DND-41 (cell line): ENCODE measurements at regions not wholly inside any gene's neighbourhood (a gene's known extent, or its start where the extent isn't known, plus 50 kb on each side); places are given as distances from the start of the nearest gene placed in this dataset.

ENCODE experiments used
- ATAC-seq: fragments of 200-7000 bp; cut with Tn5 transposase; 3 replicates; pipeline ENCODE4 v1.9.1; 2021; ENCODE audit warnings: low read depth; ENCODE audit not compliant: insufficient read depth
- DNase-seq: peaks from one replicate; pipeline ENCODE4 v3.0.0-alpha.2; 2020
- H2AFZ ChIP-seq: 2 replicates; pipeline ENCODE4 v1.6.0; 2012; ENCODE audit warnings: low read depth, low read length
- H3K27ac ChIP-seq: 2 replicates; pipeline ENCODE4 v1.5.1; 2012; ENCODE audit warnings: low read length, inconsistent platforms
- H3K27me3 ChIP-seq: fragments of 200-600 bp; sonication (generic); 2 replicates; pipeline ENCODE4 v1.6.0; 2012; ENCODE audit warnings: low read length, mild to moderate bottlenecking, inconsistent platforms; ENCODE audit not compliant: insufficient read depth, poor library complexity
- H3K36me3 ChIP-seq: 2 replicates; pipeline ENCODE4 v1.5.1; 2012; ENCODE audit warnings: low read length, inconsistent platforms; ENCODE audit not compliant: insufficient read depth
- H3K4me1 ChIP-seq: 2 replicates; pipeline ENCODE4 v1.5.1; 2012; ENCODE audit warnings: mild to moderate bottlenecking, low read length; ENCODE audit not compliant: insufficient read depth
- H3K4me2 ChIP-seq: 2 replicates; pipeline ENCODE4 v1.6.0; 2012; ENCODE audit warnings: mild to moderate bottlenecking, moderate library complexity, low read length, inconsistent platforms; ENCODE audit not compliant: insufficient read depth
- H3K4me3 ChIP-seq, 2 experiments: fragments of 200-600 bp in 1 of 2; shearing (Covaris generic) in 1 of 2; 2 replicates each; pipeline ENCODE4 v1.5.1; 2012 to 2016; ENCODE audit warnings: inconsistent platforms in 2 of 2, low read length in 2 of 2, mild to moderate bottlenecking in 2 of 2, low read depth in 1 of 2, moderate library complexity in 1 of 2
- H3K79me2 ChIP-seq: 2 replicates; pipeline ENCODE4 v1.6.0; 2012; ENCODE audit warnings: low read length, inconsistent platforms; ENCODE audit not compliant: insufficient read depth
- H3K9ac ChIP-seq: 2 replicates; pipeline ENCODE4 v1.6.0; 2012; ENCODE audit warnings: low read depth, mild to moderate bottlenecking, inconsistent platforms, low read length, moderate library complexity
- H3K9me3 ChIP-seq: 2 replicates; pipeline ENCODE4 v1.5.1; 2012; ENCODE audit warnings: low read length, moderate library complexity, mild to moderate bottlenecking, inconsistent platforms; ENCODE audit not compliant: insufficient read depth, severe bottlenecking
- H4K20me1 ChIP-seq: 2 replicates; pipeline ENCODE4 v1.6.0; 2012; ENCODE audit warnings: low read length; ENCODE audit not compliant: insufficient read depth
- EZH2 ChIP-seq: IDR thresholded peaks from 3 replicates; pipeline ENCODE4 v1.6.1; 2012; ENCODE audit warnings: borderline replicate concordance, low read depth, mild to moderate bottlenecking, moderate library complexity, low read length, inconsistent platforms; ENCODE audit not compliant: severe bottlenecking
- TF ChIP-seq, protein P1 (sequence below): IDR thresholded peaks from 2 replicates; pipeline ENCODE4 v1.5.1; 2012; ENCODE audit warnings: borderline replicate concordance, low read length, moderate library complexity, mild to moderate bottlenecking; ENCODE audit not compliant: poor library complexity, severe bottlenecking; ENCODE audit errors: extremely low read depth

DNA sequence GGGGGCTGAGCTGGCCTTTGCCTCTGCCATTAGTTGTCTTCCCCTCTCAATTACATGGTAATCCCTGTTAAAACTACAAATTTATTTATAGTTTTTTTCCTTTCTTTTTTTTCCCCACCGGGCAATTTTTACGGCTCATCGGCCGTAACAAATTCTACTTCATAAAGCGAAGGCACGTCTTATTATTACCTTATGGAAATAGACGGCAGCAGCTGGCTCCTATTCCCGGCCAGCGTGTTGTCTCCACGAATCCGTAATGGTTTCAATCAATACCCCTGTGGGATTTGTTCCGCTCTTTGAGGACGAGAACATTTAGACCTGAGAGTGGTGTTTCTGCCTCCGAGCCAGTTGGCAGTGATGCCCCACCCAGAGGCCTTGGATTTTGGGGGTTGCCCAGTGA lies 52.4 kb upstream of the IGSF21 start:
- no peaks in the 10 kb centered on the region for H3K79me2 ChIP-seq
- DNase-seq, result no peak
- no peak overlapping the region for H3K4me2 ChIP-seq
- H2AFZ ChIP-seq, result no peak overlapping the region
- H3K9ac ChIP-seq, result no peak overlapping the region
- H3K9me3 ChIP-seq, result no peaks in the 10 kb centered on the region
- H3K27ac ChIP-seq, result no peak overlapping the region
- no peaks in the 10 kb centered on the region for H3K27me3 ChIP-seq
- no peaks in the 10 kb centered on the region for H3K36me3 ChIP-seq
- TF ChIP-seq, protein P1, sequence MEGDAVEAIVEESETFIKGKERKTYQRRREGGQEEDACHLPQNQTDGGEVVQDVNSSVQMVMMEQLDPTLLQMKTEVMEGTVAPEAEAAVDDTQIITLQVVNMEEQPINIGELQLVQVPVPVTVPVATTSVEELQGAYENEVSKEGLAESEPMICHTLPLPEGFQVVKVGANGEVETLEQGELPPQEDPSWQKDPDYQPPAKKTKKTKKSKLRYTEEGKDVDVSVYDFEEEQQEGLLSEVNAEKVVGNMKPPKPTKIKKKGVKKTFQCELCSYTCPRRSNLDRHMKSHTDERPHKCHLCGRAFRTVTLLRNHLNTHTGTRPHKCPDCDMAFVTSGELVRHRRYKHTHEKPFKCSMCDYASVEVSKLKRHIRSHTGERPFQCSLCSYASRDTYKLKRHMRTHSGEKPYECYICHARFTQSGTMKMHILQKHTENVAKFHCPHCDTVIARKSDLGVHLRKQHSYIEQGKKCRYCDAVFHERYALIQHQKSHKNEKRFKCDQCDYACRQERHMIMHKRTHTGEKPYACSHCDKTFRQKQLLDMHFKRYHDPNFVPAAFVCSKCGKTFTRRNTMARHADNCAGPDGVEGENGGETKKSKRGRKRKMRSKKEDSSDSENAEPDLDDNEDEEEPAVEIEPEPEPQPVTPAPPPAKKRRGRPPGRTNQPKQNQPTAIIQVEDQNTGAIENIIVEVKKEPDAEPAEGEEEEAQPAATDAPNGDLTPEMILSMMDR, result no peak
- TF ChIP-seq EZH2, result no peak
- no peaks in the 10 kb centered on the region for H4K20me1 ChIP-seq
- ATAC-seq, result no peak
- no peak overlapping the region for H3K4me3 ChIP-seq
- no peaks in the 10 kb centered on the region for H3K4me1 ChIP-seq

DNA sequence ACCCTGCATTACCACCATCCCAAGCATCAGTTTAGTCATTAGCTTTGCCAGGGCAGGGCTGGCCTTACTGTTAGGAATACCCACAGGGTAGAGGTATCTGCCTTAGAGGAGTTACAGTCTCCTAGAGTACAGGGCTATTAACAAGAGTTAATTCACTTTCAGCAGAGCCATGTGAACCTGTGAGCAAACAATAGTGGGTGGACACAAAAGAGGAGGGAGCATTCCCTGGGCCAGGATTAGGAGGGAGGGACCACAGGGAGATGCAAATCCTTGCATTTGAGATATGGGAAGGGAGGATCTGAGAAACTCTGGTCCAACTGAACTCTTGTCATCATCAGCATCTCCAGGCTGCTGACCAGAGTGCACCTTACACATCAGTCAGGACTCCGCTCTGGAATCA lies 51.1 kb upstream of the IGSF21 start:
- no peak overlapping the region for H3K4me3 ChIP-seq
- H3K4me1 ChIP-seq, result no peaks in the 10 kb centered on the region
- no peak overlapping the region for H3K9ac ChIP-seq
- no peaks in the 10 kb centered on the region for H3K9me3 ChIP-seq
- no peaks in the 10 kb centered on the region for H4K20me1 ChIP-seq
- no peak overlapping the region for H2AFZ ChIP-seq
- H3K79me2 ChIP-seq, result no peaks in the 10 kb centered on the region
- H3K27ac ChIP-seq, result no peak overlapping the region
- no peak for DNase-seq
- no peak overlapping the region for H3K4me2 ChIP-seq
- TF ChIP-seq, protein P1, result no peak
- TF ChIP-seq EZH2, result no peak
- ATAC-seq, result no peak
- no peaks in the 10 kb centered on the region for H3K36me3 ChIP-seq
- H3K27me3 ChIP-seq, result no peaks in the 10 kb centered on the region

DNA sequence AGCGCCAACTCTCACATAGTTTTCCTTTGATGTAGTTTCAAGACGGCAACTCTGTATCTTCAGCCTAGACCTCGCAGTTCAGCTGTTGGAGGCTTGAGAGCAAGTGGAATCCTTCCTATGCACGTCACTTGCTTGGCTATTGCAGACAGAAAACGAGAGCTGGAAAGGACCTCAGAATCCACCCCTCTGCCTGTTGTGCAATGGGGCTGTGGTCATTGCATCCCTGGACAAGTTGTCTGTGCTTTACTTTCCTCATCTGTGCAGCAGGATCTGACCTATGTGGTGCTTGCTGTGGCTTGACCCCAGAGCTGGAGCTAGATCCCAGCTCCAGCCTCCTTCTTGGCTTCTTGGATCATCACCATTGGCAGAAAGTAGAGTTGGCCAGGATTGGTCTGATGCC lies 50.0 kb upstream of the IGSF21 start:
- DNase-seq (no peak), ATAC-seq (no peak)
- Histone ChIP-seq H2AFZ (no peak overlapping the region), H3K4me2 (no peak overlapping the region), H3K4me3 (no peak overlapping the region), H3K36me3 (no peaks in the 10 kb centered on the region), H3K9ac (no peak overlapping the region), H3K79me2 (no peaks in the 10 kb centered on the region), H3K27me3 (no peaks in the 10 kb centered on the region), H4K20me1 (no peaks in the 10 kb centered on the region), H3K9me3 (no peaks in the 10 kb centered on the region), H3K27ac (no peak overlapping the region), H3K4me1 (no peaks in the 10 kb centered on the region)
- TF ChIP-seq, protein P1, result no peak
- no peak for TF ChIP-seq EZH2
